ENCODE measurements at regions not wholly inside any gene's neighbourhood (a gene's known extent, or its start where the extent isn't known, plus 50 kb on each side); places are given as distances from the start of the nearest gene placed in this dataset.
"Not testable (repeated sequence)": the region's sequence is repeated elsewhere in the genome, so short reads cannot be mapped to it uniquely, and the experiment has no call there.

GRCh38 chr1:219412772-219413171, 200.1 kb downstream of the ZC3H11B start:
- no peak for TF ChIP-seq CTCF (conservative IDR thresholded peaks at IDR 0.05; ENCODE audit: low read depth, low read length)
- H3K4me3 ChIP-seq (ENCODE audit: low read depth, low read length): no peak overlapping the region
- no peak for DNase-seq (ENCODE audit: low read depth)

- not testable (repeated sequence) for H3K4me3 ChIP-seq (ENCODE audit: low read depth, low read length); DNase-seq (ENCODE audit: low read depth)
These were observed 202.2 kb downstream of the ZC3H11B start for GRCh38 chr1:219410721-219411120.

GRCh38 chr1:219405531-219406331, 207.2 kb downstream of the ZC3H11B start:
- no peak for TF ChIP-seq CTCF (conservative IDR thresholded peaks at IDR 0.05; ENCODE audit: low read depth, low read length)
- peak; percentile 59 for DNase-seq (ENCODE audit: low read depth)
- no peak overlapping the region for H3K4me3 ChIP-seq (ENCODE audit: low read depth, low read length)

GRCh38 chr1:219404629-219405028, 208.3 kb downstream of the ZC3H11B start:
- DNase-seq (ENCODE audit: low read depth): no peak
- TF ChIP-seq CTCF (conservative IDR thresholded peaks at IDR 0.05; ENCODE audit: low read depth, low read length): no peak
- no peak overlapping the region for H3K4me3 ChIP-seq (ENCODE audit: low read depth, low read length)

GRCh38 chr1:219402925-219403324, 210.0 kb downstream of the ZC3H11B start:
- no peak overlapping the region for H3K4me3 ChIP-seq (ENCODE audit: low read depth, low read length)
- TF ChIP-seq CTCF (conservative IDR thresholded peaks at IDR 0.05; ENCODE audit: low read depth, low read length): no peak
- DNase-seq (ENCODE audit: low read depth): no peak

GRCh38 chr1:219401724-219402625, 210.9 kb downstream of the ZC3H11B start:
- no peak for DNase-seq (ENCODE audit: low read depth)
- TF ChIP-seq CTCF (conservative IDR thresholded peaks at IDR 0.05; ENCODE audit: low read depth, low read length): no peak
- no peak overlapping the region for H3K4me3 ChIP-seq (ENCODE audit: low read depth, low read length)

GRCh38 chr1:219399446-219399845, 213.5 kb downstream of the ZC3H11B start:
- H3K4me3 ChIP-seq (ENCODE audit: low read depth, low read length): no peak overlapping the region
- DNase-seq (ENCODE audit: low read depth): no peak
- TF ChIP-seq CTCF (conservative IDR thresholded peaks at IDR 0.05; ENCODE audit: low read depth, low read length): no peak

Measured in choroid plexus epithelial cell (primary cell).